ENCODE measurements at regions not wholly inside any gene's neighbourhood (a gene's known extent, or its start where the extent isn't known, plus 50 kb on each side); places are given as distances from the start of the nearest gene placed in this dataset.
"Not testable (repeated sequence)": the region's sequence is repeated elsewhere in the genome, so short reads cannot be mapped to it uniquely, and the experiment has no call there.

DNA sequence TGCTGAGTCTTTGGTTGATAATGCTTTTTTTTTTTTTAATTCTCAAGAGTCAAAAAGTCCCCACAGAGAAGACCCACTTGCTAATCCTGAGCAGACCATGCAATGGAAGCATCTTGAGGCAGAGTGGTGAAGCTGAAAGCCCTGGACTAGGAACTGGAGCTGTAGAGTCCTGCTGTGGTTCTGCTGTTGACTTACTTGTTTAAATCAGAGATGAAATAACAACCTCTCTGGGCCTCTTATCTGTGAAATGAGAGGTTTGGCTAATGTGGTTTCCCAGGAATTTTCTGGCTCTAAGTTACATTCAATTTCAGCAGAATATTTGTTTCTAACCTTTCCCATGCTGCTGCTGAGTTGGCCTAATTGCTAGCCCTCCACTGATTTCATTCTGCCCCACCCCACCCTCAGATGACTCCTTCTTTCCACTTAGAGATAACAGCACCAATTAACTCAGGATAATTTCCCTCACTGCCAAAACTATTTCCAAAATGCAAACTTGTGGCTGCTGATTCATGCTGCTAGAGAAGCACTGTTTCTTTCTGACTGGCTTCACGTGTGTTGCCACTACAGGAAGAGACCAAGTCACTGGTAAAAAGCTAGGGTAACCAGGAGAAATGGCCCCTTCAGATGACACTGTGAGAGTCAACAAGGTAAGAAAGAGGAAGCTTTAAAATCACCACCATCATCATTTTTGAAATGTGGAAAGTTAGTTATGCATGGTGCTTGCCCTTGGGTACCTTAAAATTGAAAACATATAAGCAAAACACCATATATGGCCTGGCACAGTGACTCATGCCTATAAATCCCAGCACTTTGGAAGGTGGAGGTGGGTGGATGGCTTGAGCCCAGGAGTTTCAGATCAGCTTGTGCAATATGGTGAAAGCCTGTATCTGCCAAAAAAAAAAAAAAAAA lies 326.4 kb downstream of the DCHS2 start:
- DNase-seq (ENCODE audit: low read depth) (peak; percentile 76), FAIRE-seq (no peak)
- H3K4me3 ChIP-seq (ENCODE audit: low read depth, low read length) = no peak overlapping the region
- H3K27me3 ChIP-seq (ENCODE audit: control insufficient read depth, insufficient read depth, low read length) = no peaks in the 10 kb centered on the region
- TF ChIP-seq, protein P1, sequence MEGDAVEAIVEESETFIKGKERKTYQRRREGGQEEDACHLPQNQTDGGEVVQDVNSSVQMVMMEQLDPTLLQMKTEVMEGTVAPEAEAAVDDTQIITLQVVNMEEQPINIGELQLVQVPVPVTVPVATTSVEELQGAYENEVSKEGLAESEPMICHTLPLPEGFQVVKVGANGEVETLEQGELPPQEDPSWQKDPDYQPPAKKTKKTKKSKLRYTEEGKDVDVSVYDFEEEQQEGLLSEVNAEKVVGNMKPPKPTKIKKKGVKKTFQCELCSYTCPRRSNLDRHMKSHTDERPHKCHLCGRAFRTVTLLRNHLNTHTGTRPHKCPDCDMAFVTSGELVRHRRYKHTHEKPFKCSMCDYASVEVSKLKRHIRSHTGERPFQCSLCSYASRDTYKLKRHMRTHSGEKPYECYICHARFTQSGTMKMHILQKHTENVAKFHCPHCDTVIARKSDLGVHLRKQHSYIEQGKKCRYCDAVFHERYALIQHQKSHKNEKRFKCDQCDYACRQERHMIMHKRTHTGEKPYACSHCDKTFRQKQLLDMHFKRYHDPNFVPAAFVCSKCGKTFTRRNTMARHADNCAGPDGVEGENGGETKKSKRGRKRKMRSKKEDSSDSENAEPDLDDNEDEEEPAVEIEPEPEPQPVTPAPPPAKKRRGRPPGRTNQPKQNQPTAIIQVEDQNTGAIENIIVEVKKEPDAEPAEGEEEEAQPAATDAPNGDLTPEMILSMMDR (IDR thresholded peaks at IDR 0.05; ENCODE audit: insufficient read depth, low read length, severe bottlenecking) = no peak
- no peaks in the 10 kb centered on the region for H3K36me3 ChIP-seq (ENCODE audit: control insufficient read depth, insufficient read depth, low read length)

DNA sequence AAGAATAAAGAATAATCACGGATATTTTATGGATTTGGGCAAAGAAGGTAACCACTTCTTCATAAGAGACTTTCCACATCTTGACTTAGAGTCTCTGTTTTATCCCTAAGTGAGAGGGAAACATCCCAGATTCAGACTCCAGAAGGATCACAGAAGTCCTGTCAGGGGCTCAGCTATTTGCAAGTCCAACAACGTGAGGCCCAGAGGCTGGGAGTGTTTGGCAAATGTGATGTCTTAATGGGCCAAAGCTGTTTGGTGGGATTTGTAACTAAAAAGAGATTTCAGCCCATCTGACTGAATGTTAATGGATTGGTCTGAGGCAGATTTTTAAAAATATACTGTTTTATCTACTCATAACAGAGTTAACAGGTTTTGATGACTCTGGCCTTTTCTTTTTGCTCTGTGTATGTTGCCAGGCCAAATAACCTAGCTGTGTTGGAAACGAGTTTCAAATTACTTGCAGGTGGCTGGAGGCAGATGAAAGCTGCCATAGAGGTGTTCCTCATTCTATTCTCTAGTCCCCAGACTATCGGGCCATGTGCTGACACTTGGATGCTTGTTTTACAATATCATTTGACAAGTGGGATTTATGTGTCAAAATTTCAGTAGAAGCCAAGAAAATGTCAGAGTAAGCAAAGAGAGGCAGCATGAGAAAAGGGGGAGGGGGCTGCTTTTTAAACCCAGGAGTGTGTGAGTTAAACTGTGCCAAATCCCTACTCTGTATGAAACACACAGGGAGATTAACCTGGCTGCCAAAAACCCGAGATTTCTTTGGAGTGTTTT lies 330.9 kb downstream of the DCHS2 start:
- FAIRE-seq = no peak
- DNase-seq (ENCODE audit: low read depth) = no peak
- TF ChIP-seq, protein P1 (IDR thresholded peaks at IDR 0.05; ENCODE audit: insufficient read depth, low read length, severe bottlenecking) = no peak
- no peak overlapping the region for H3K4me3 ChIP-seq (ENCODE audit: low read depth, low read length)
- H3K36me3 ChIP-seq (ENCODE audit: control insufficient read depth, insufficient read depth, low read length) = no peaks in the 10 kb centered on the region
- no peaks in the 10 kb centered on the region for H3K27me3 ChIP-seq (ENCODE audit: control insufficient read depth, insufficient read depth, low read length)

DNA sequence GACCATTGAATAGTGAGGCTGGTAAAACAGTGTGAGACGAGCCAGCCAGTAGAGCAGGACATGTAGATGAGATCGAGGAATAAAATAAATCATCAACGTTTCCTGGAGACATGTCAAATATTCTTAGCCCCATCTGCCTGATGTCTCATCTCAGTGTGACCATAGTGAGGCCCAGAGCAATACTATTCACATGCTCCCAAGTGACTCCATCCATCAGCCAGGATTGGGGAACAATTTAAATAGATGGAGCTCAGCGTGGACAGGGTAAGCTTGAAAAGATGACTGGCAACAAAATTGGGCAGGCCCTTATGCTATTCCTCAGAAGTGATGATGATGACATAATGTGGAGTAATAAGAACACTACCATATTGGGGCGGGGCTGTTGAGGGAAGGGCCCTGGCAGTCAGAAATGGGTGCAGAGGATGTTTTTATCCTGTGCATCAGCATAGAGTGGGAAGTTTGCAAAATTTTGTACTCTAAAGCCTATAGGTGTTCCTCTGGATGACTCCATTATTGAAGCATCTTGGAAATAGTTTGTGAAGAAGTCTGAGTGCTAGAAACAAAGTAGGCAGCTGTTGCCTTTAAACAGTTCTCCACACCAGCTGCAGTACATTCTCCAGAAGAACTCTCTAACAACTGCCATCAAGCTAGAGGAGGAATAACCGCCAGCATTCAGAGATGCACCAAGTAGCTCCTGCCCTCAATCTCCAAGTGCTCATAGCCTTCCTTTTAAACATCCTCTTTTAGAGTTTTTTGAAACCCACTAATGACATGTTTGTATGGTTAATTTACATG lies 333.0 kb downstream of the DCHS2 start:
- Histone ChIP-seq H3K36me3 (ENCODE audit: control insufficient read depth, insufficient read depth, low read length) (no peaks in the 10 kb centered on the region), H3K27me3 (ENCODE audit: control insufficient read depth, insufficient read depth, low read length) (no peaks in the 10 kb centered on the region), H3K4me3 (ENCODE audit: low read depth, low read length) (no peak overlapping the region)
- TF ChIP-seq, protein P1 (IDR thresholded peaks at IDR 0.05; ENCODE audit: insufficient read depth, low read length, severe bottlenecking) = no peak
- no peak for FAIRE-seq
- DNase-seq (ENCODE audit: low read depth) = no peak

DNA sequence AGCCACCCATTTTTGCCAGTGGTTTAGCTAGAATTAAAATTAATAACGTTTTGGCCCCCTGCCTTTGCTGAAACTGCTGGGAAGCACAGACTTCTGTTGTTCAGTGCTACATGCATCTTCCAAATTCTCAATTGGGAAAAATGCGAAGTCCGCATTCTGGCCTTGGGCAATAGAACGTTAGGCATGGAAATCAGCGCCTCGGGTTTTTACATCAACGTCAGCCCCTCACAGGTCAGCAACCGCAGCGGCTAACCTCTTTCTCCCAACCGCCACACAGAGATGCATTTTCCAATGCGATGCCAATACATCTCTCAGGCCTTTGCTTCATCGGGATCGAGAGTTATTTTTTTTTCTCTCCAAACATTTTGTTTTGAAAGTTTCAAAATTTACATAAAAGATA lies 339.1 kb downstream of the DCHS2 start:
- Histone ChIP-seq H3K36me3 (ENCODE audit: control insufficient read depth, insufficient read depth, low read length) (no peaks in the 10 kb centered on the region), H3K4me3 (ENCODE audit: low read depth, low read length) (no peak overlapping the region), H3K27me3 (ENCODE audit: control insufficient read depth, insufficient read depth, low read length) (no peaks in the 10 kb centered on the region)
- TF ChIP-seq, protein P1 (IDR thresholded peaks at IDR 0.05; ENCODE audit: insufficient read depth, low read length, severe bottlenecking) = no peak
- FAIRE-seq (no peak), DNase-seq (ENCODE audit: low read depth) (no peak)

DNA sequence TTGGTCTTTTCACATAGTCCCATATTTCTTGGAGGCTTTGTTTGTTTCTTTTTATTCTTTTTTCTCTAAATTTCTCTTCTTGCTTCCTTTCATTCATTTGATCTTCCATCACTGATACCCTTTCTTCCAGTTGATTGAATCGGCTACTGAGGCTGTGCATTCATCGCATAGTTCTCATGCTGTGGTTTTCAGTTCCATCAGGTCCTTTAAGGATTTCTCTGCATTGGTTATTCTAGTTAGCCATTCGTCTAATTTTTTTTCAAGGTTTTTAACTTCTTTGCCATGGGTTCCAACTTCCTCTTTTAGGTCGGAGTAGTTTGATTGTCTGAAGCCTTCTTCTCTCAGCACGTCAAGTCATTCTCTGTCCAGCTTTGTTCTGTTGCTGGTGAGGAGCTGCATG lies 342.4 kb downstream of the DCHS2 start:
- H3K27me3 ChIP-seq (ENCODE audit: control insufficient read depth, insufficient read depth, low read length); H3K36me3 ChIP-seq (ENCODE audit: control insufficient read depth, insufficient read depth, low read length); FAIRE-seq; DNase-seq (ENCODE audit: low read depth); H3K4me3 ChIP-seq (ENCODE audit: low read depth, low read length): not testable (repeated sequence)

DNA sequence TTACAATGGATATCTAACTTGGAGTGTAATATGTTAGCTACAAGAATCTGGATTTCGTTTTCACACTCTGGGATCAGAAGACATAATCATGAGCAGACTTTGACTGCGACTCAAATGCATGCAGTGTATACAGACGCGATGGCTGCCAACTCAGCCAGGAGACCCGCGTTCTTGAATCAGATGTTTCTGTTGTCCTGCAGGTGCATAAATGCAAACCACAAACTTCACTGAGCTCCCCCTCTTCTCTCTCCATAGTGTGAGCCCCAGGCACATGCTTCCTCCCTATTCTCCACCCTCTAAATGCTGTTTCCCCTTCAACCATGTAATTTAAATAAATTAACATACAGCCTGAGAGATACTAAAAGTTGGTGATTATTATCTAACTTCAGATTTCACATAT lies 347.9 kb downstream of the DCHS2 start:
- no peak for FAIRE-seq

More for the DNA sequence above, 347.9 kb downstream of the DCHS2 start:
- TF ChIP-seq, protein P1 (IDR thresholded peaks at IDR 0.05; ENCODE audit: insufficient read depth, low read length, severe bottlenecking) = no peak
- Histone ChIP-seq H3K4me3 (ENCODE audit: low read depth, low read length) (no peak overlapping the region), H3K36me3 (ENCODE audit: control insufficient read depth, insufficient read depth, low read length) (no peaks in the 10 kb centered on the region), H3K27me3 (ENCODE audit: control insufficient read depth, insufficient read depth, low read length) (no peaks in the 10 kb centered on the region)
- no peak for DNase-seq (ENCODE audit: low read depth)
